ENCODE measurements at regions not wholly inside any gene's neighbourhood (a gene's known extent, or its start where the extent isn't known, plus 50 kb on each side); places are given as distances from the start of the nearest gene placed in this dataset.

- no peaks in the 10 kb centered on the region for H3K9me3 ChIP-seq (ENCODE audit: control insufficient read depth in 4 of 4, insufficient read depth in 3 of 4, low read length in 3 of 4)
- ATAC-seq (ENCODE audit: insufficient read depth, low FRiP score) (no peak), DNase-seq (no peak)
- no peaks in the 10 kb centered on the region for H3K36me3 ChIP-seq (ENCODE audit: control insufficient read depth in 4 of 4, insufficient read depth in 4 of 4, low read length in 4 of 4)
- no peak overlapping the region for H3K4me3 ChIP-seq
- no peak overlapping the region for H3K27ac ChIP-seq (ENCODE audit: low read depth in 1 of 2, low read length in 1 of 2)
- H3K4me1 ChIP-seq (ENCODE audit: control insufficient read depth in 5 of 5, insufficient read depth in 5 of 5, low read length in 5 of 5): no peaks in the 10 kb centered on the region
- TF ChIP-seq CTCF (IDR thresholded peaks at IDR 0.05; ENCODE audit: control extremely low read depth, extremely low read depth): no peak
- no peak overlapping the region for H3K9ac ChIP-seq (ENCODE audit: insufficient read depth in 1 of 2, low read length in 2 of 2)
- H3K27me3 ChIP-seq (ENCODE audit: control insufficient read depth in 3 of 3, insufficient read depth in 3 of 3, low read length in 2 of 3): no peaks in the 10 kb centered on the region
- WGBS, 2 donors: 80 to 84% methylated on average over 4 of the region's 4 CpGs
Measured at GRCh38 chr3:89624494-89624893, 517.1 kb downstream of the EPHA3 start.

GRCh38 chr3:89625945-89626344 is 518.5 kb downstream of the EPHA3 start:
- Histone ChIP-seq H3K4me1 (ENCODE audit: control insufficient read depth in 5 of 5, insufficient read depth in 5 of 5, low read length in 5 of 5) (no peaks in the 10 kb centered on the region), H3K36me3 (ENCODE audit: control insufficient read depth in 4 of 4, insufficient read depth in 4 of 4, low read length in 4 of 4) (no peaks in the 10 kb centered on the region), H3K27ac (ENCODE audit: low read depth in 1 of 2, low read length in 1 of 2) (no peak overlapping the region), H3K9me3 (ENCODE audit: control insufficient read depth in 4 of 4, insufficient read depth in 3 of 4, low read length in 3 of 4) (no peaks in the 10 kb centered on the region), H3K4me3 (no peak overlapping the region), H3K27me3 (ENCODE audit: control insufficient read depth in 3 of 3, insufficient read depth in 3 of 3, low read length in 2 of 3) (no peaks in the 10 kb centered on the region), H3K9ac (ENCODE audit: insufficient read depth in 1 of 2, low read length in 2 of 2) (no peak overlapping the region)
- TF ChIP-seq CTCF (IDR thresholded peaks at IDR 0.05; ENCODE audit: control extremely low read depth, extremely low read depth): no peak
- no peak for DNase-seq
- WGBS, 2 donors: 54 to 66% methylated on average over 2 of the region's 2 CpGs
- ATAC-seq (ENCODE audit: insufficient read depth, low FRiP score): no peak

GRCh38 chr3:89628856-89629670 is 521.6 kb downstream of the EPHA3 start:
- ATAC-seq (ENCODE audit: insufficient read depth, low FRiP score): no peak
- Histone ChIP-seq H3K27ac (ENCODE audit: low read depth in 1 of 2, low read length in 1 of 2) (no peak overlapping the region), H3K9ac (ENCODE audit: insufficient read depth in 1 of 2, low read length in 2 of 2) (no peak overlapping the region), H3K36me3 (ENCODE audit: control insufficient read depth in 4 of 4, insufficient read depth in 4 of 4, low read length in 4 of 4) (no peaks in the 10 kb centered on the region), H3K9me3 (ENCODE audit: control insufficient read depth in 4 of 4, insufficient read depth in 3 of 4, low read length in 3 of 4) (peaks cover 0 to 5% (median 0%) of the 10 kb centered on the region in 4 donors), H3K27me3 (ENCODE audit: control insufficient read depth in 3 of 3, insufficient read depth in 3 of 3, low read length in 2 of 3) (no peaks in the 10 kb centered on the region), H3K4me3 (no peak overlapping the region), H3K4me1 (ENCODE audit: control insufficient read depth in 5 of 5, insufficient read depth in 5 of 5, low read length in 5 of 5) (no peaks in the 10 kb centered on the region)
- DNase-seq: peak in 1 of 3 donors; percentile 6
- 58 to 76% methylated on average over 5 of the region's 5 CpGs for WGBS, 2 donors
- no peak for TF ChIP-seq CTCF (IDR thresholded peaks at IDR 0.05; ENCODE audit: control extremely low read depth, extremely low read depth)

- Histone ChIP-seq H3K27me3 (ENCODE audit: control insufficient read depth in 3 of 3, insufficient read depth in 3 of 3, low read length in 2 of 3) (no peaks in the 10 kb centered on the region), H3K4me3 (no peak overlapping the region), H3K9ac (ENCODE audit: insufficient read depth in 1 of 2, low read length in 2 of 2) (no peak overlapping the region), H3K36me3 (ENCODE audit: control insufficient read depth in 4 of 4, insufficient read depth in 4 of 4, low read length in 4 of 4) (no peaks in the 10 kb centered on the region), H3K4me1 (ENCODE audit: control insufficient read depth in 5 of 5, insufficient read depth in 5 of 5, low read length in 5 of 5) (no peaks in the 10 kb centered on the region), H3K9me3 (ENCODE audit: control insufficient read depth in 4 of 4, insufficient read depth in 3 of 4, low read length in 3 of 4) (peaks cover 0 to 9% (median 0%) of the 10 kb centered on the region in 4 donors), H3K27ac (ENCODE audit: low read depth in 1 of 2, low read length in 1 of 2) (no peak overlapping the region)
- ATAC-seq (ENCODE audit: insufficient read depth, low FRiP score): no peak
- no peak for TF ChIP-seq CTCF (IDR thresholded peaks at IDR 0.05; ENCODE audit: control extremely low read depth, extremely low read depth)
- DNase-seq: no peak
Measured at GRCh38 chr3:89635137-89635536, 527.7 kb downstream of the EPHA3 start.
